ENCODE measurements at regions not wholly inside any gene's neighbourhood (a gene's known extent, or its start where the extent isn't known, plus 50 kb on each side); places are given as distances from the start of the nearest gene placed in this dataset.

DNA sequence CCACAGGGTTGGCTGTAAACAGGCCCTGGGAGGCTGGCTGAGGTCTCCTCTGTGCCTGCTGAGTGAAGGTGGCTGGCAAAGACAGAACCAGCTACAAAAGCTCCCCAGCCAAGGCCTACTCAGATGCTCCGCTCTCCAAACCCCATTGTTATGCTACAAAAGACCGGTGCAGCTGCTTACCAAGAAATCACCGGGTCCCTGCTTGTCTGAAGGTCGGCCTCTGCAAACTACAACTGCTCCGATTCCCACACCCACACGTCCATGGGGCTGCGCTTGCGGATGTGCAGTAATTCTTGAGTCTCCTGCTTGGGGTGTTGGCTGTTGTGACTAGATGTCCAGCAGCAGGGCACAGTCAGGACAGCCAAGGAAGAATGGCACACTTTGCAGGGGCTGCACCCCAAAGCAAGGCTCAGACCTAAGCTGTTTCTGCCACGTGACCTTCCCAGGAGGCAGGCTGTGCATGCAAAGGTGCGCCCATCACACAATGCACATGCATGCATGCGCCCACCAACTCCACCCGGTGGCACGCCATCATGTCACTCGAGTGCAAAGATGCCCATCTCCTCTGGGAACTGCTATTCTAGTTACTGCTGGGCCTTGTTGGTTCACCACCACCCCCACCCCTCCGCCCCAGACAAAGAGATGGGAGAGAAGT, 97.8 kb downstream of the OAT start:
- H3K27me3 ChIP-seq (ENCODE audit: insufficient read depth), result no peaks in the 10 kb centered on the region
- H3K27ac ChIP-seq (ENCODE audit: low read depth), result no peak overlapping the region
- Mint-ChIP-seq H3K4me3 (no peak overlapping the region), H3K4me1 (no peaks in the 10 kb centered on the region), H3K27me3 (ENCODE audit: insufficient read depth, low read depth, poor library complexity) (peaks cover 12% of the 10 kb centered on the region), H3K27ac (no peak overlapping the region), H3K36me3 (ENCODE audit: low read depth) (no peaks in the 10 kb centered on the region), H3K9me3 (no peaks in the 10 kb centered on the region)
- no peak overlapping the region for H2AFZ ChIP-seq
- H3K9me2 ChIP-seq (ENCODE audit: insufficient read depth), result no peaks in the 10 kb centered on the region
- ATAC-seq, result peak; percentile 43
- H3F3A ChIP-seq (replicated peaks; ENCODE audit: low read depth), result no peaks in the 10 kb centered on the region
- H4K20me1 ChIP-seq (replicated peaks; ENCODE audit: insufficient read depth), result no peaks in the 10 kb centered on the region
- H3K4me3 ChIP-seq, result no peak overlapping the region
- H3K4me2 ChIP-seq, result no peak overlapping the region
- no peak for DNase-seq (ENCODE audit: low spot score)
- no peaks in the 10 kb centered on the region for H3K4me1 ChIP-seq (ENCODE audit: insufficient read depth)
- TF ChIP-seq ZNF114 (CRISPR knock-in tag; IDR thresholded peaks at IDR 0.05) (no peak), JUNB (IDR thresholded peaks at IDR 0.05; ENCODE audit: unreplicated experiment) (no peak)
- H3K79me2 ChIP-seq (replicated peaks; ENCODE audit: insufficient read depth), result no peaks in the 10 kb centered on the region
- H3K36me3 ChIP-seq (ENCODE audit: insufficient read depth), result no peaks in the 10 kb centered on the region

DNA sequence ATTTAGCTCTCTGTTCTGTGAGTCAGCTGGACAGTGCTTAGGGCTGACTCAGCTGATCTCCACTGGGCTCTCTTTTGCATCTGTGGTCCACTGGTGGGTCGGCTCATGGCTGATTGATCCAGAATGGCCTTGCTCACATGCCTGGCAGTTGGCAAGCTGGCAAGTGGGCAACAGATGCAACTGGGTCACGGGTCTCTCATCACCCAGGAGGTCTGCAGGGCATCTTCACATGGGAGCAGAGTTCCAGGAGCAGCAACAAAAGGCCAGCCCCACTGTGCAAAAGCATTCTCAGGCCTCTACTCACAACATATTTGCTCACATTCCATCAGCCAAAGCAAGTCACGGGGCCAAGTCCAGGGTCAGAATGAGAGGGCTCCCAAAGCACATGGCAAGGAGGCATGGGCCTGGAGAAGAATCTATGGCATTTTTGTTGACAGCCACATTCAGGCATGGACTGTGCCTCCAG, 98.8 kb downstream of the OAT start:
- TF ChIP-seq, protein P1, sequence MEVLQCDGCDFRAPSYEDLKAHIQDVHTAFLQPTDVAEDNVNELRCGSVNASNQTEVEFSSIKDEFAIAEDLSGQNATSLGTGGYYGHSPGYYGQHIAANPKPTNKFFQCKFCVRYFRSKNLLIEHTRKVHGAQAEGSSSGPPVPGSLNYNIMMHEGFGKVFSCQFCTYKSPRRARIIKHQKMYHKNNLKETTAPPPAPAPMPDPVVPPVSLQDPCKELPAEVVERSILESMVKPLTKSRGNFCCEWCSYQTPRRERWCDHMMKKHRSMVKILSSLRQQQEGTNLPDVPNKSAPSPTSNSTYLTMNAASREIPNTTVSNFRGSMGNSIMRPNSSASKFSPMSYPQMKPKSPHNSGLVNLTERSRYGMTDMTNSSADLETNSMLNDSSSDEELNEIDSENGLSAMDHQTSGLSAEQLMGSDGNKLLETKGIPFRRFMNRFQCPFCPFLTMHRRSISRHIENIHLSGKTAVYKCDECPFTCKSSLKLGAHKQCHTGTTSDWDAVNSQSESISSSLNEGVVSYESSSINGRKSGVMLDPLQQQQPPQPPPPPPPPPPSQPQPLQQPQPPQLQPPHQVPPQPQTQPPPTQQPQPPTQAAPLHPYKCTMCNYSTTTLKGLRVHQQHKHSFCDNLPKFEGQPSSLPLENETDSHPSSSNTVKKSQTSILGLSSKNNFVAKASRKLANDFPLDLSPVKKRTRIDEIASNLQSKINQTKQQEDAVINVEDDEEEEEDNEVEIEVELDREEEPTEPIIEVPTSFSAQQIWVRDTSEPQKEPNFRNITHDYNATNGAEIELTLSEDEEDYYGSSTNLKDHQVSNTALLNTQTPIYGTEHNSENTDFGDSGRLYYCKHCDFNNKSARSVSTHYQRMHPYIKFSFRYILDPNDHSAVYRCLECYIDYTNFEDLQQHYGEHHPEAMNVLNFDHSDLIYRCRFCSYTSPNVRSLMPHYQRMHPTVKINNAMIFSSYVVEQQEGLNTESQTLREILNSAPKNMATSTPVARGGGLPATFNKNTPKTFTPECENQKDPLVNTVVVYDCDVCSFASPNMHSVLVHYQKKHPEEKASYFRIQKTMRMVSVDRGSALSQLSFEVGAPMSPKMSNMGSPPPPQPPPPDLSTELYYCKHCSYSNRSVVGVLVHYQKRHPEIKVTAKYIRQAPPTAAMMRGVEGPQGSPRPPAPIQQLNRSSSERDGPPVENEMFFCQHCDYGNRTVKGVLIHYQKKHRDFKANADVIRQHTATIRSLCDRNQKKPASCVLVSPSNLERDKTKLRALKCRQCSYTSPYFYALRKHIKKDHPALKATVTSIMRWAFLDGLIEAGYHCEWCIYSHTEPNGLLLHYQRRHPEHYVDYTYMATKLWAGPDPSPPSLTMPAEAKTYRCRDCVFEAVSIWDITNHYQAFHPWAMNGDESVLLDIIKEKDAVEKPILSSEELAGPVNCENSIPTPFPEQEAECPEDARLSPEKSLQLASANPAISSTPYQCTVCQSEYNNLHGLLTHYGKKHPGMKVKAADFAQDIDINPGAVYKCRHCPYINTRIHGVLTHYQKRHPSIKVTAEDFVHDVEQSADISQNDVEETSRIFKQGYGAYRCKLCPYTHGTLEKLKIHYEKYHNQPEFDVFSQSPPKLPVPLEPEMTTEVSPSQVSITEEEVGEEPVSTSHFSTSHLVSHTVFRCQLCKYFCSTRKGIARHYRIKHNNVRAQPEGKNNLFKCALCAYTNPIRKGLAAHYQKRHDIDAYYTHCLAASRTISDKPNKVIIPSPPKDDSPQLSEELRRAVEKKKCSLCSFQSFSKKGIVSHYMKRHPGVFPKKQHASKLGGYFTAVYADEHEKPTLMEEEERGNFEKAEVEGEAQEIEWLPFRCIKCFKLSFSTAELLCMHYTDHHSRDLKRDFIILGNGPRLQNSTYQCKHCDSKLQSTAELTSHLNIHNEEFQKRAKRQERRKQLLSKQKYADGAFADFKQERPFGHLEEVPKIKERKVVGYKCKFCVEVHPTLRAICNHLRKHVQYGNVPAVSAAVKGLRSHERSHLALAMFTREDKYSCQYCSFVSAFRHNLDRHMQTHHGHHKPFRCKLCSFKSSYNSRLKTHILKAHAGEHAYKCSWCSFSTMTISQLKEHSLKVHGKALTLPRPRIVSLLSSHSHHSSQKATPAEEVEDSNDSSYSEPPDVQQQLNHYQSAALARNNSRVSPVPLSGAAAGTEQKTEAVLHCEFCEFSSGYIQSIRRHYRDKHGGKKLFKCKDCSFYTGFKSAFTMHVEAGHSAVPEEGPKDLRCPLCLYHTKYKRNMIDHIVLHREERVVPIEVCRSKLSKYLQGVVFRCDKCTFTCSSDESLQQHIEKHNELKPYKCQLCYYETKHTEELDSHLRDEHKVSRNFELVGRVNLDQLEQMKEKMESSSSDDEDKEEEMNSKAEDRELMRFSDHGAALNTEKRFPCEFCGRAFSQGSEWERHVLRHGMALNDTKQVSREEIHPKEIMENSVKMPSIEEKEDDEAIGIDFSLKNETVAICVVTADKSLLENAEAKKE (CRISPR knock-in tag; IDR thresholded peaks at IDR 0.05), result no peak
- no peak for TF ChIP-seq EZH2phosphoT487 (IDR thresholded peaks at IDR 0.05; ENCODE audit: unreplicated experiment)
- TF ChIP-seq, protein P2, sequence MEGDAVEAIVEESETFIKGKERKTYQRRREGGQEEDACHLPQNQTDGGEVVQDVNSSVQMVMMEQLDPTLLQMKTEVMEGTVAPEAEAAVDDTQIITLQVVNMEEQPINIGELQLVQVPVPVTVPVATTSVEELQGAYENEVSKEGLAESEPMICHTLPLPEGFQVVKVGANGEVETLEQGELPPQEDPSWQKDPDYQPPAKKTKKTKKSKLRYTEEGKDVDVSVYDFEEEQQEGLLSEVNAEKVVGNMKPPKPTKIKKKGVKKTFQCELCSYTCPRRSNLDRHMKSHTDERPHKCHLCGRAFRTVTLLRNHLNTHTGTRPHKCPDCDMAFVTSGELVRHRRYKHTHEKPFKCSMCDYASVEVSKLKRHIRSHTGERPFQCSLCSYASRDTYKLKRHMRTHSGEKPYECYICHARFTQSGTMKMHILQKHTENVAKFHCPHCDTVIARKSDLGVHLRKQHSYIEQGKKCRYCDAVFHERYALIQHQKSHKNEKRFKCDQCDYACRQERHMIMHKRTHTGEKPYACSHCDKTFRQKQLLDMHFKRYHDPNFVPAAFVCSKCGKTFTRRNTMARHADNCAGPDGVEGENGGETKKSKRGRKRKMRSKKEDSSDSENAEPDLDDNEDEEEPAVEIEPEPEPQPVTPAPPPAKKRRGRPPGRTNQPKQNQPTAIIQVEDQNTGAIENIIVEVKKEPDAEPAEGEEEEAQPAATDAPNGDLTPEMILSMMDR (conservative IDR thresholded peaks at IDR 0.05; ENCODE audit: low read depth in 2 of 2), result no peak
- TF ChIP-seq POLR2AphosphoS5 (IDR thresholded peaks at IDR 0.05; ENCODE audit: low read depth), result no peak
- no peak for TF ChIP-seq ZNF114 (CRISPR knock-in tag; IDR thresholded peaks at IDR 0.05)
- no peak for TF ChIP-seq STAT1 (IDR thresholded peaks at IDR 0.05; ENCODE audit: unreplicated experiment)
- no peak for TF ChIP-seq NANOG (IDR thresholded peaks at IDR 0.05; ENCODE audit: borderline replicate concordance)
- TF ChIP-seq, protein P3, sequence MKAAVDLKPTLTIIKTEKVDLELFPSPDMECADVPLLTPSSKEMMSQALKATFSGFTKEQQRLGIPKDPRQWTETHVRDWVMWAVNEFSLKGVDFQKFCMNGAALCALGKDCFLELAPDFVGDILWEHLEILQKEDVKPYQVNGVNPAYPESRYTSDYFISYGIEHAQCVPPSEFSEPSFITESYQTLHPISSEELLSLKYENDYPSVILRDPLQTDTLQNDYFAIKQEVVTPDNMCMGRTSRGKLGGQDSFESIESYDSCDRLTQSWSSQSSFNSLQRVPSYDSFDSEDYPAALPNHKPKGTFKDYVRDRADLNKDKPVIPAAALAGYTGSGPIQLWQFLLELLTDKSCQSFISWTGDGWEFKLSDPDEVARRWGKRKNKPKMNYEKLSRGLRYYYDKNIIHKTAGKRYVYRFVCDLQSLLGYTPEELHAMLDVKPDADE (IDR thresholded peaks at IDR 0.05), result no peak
- no peak for TF ChIP-seq EZH2 (IDR thresholded peaks at IDR 0.05; ENCODE audit: low read depth, unreplicated experiment)
- no peak for TF ChIP-seq ZNF331 (CRISPR knock-in tag; IDR thresholded peaks at IDR 0.05; ENCODE audit: low read depth)
- Histone ChIP-seq H3K4me1 (ENCODE audit: insufficient read depth) (no peaks in the 10 kb centered on the region), H3K27me3 (ENCODE audit: insufficient read depth) (no peaks in the 10 kb centered on the region), H3K9me2 (ENCODE audit: insufficient read depth) (no peaks in the 10 kb centered on the region), H2AFZ (no peak overlapping the region), H3K4me3 (no peak overlapping the region), H3F3A (replicated peaks; ENCODE audit: low read depth) (no peaks in the 10 kb centered on the region), H3K36me3 (ENCODE audit: insufficient read depth) (no peaks in the 10 kb centered on the region), H3K79me2 (replicated peaks; ENCODE audit: insufficient read depth) (no peaks in the 10 kb centered on the region), H4K20me1 (replicated peaks; ENCODE audit: insufficient read depth) (no peaks in the 10 kb centered on the region), H3K4me2 (no peak overlapping the region), H3K27ac (ENCODE audit: low read depth) (no peak overlapping the region)
- H3K36me3 Mint-ChIP-seq (ENCODE audit: low read depth), result no peaks in the 10 kb centered on the region
- H3K4me3 Mint-ChIP-seq, result no peak overlapping the region
- peaks cover 9% of the 10 kb centered on the region for H3K27me3 Mint-ChIP-seq (ENCODE audit: insufficient read depth, low read depth, poor library complexity)
- ATAC-seq, result no peak
- no peaks in the 10 kb centered on the region for H3K4me1 Mint-ChIP-seq
- H3K27ac Mint-ChIP-seq, result no peak overlapping the region
- no peak for DNase-seq (ENCODE audit: low spot score)
- no peaks in the 10 kb centered on the region for H3K9me3 Mint-ChIP-seq
